ENCODE measurements at regions not wholly inside any gene's neighbourhood (a gene's known extent, or its start where the extent isn't known, plus 50 kb on each side); places are given as distances from the start of the nearest gene placed in this dataset.

DNA sequence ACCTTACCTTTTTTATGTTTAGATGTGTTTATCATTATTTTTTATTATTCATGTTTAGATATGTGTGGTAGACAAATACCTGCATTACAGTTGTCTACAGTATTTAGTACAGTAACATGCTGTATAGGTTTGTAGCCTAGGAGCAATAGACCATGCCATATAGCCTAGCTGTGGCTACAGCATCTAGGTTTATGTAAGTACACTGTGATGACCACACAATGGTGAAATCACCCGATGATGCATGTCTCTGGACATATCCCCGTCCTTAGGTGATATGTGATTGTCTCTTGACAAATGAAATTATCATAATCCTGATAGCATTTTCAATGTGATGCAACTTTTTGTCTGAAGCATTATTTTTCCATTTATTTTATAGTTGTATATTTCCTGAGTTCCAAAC, 121.2 kb downstream of the DISP1 start:
- intact Hi-C loops (cut with micrococcal nuclease): no loop called here
- dilution Hi-C loops (cut with MboI; ENCODE audit: extremely low pct_ligation_motif_present, low sequenced_read_pairs): no loop called here
- Histone ChIP-seq H2AFZ (ENCODE audit: low read depth, low read length) (no peak overlapping the region), H3K9me3 (replicated peaks; ENCODE audit: control insufficient read depth, insufficient read depth, low read length) (no peaks in the 10 kb centered on the region), H3K4me3 (replicated peaks in 1 of 3; ENCODE audit: insufficient read depth in 1 of 3, low read depth in 1 of 3, low read length in 3 of 3) (no peak overlapping the region), H3K36me3 (ENCODE audit: control insufficient read depth in 2 of 2, extremely low read depth in 1 of 2, insufficient read depth in 2 of 2, low read length in 2 of 2) (no peaks in the 10 kb centered on the region), H4K20me1 (replicated peaks; ENCODE audit: control insufficient read depth, extremely low read depth, insufficient read depth, low read length) (no peaks in the 10 kb centered on the region), H3K4me2 (ENCODE audit: insufficient read depth, low read length) (no peak overlapping the region), H3K9ac (replicated peaks; ENCODE audit: extremely low read depth, insufficient read depth, low read length) (no peak overlapping the region), H3K79me2 (ENCODE audit: control insufficient read depth, insufficient read depth, low read length) (no peaks in the 10 kb centered on the region), H3K27ac (ENCODE audit: insufficient read depth, low read depth, low read length) (no peak overlapping the region), H3K27me3 (ENCODE audit: control insufficient read depth in 2 of 2, insufficient read depth in 2 of 2, low read length in 2 of 2) (no peaks in the 10 kb centered on the region), H3K4me1 (ENCODE audit: control insufficient read depth, extremely low read depth, insufficient read depth, low read length) (no peaks in the 10 kb centered on the region), H3K9me1 (replicated peaks; ENCODE audit: control insufficient read depth, extremely low read depth, insufficient read depth, low read length) (no peaks in the 10 kb centered on the region)
- TF ChIP-seq MYC (IDR thresholded peaks at IDR 0.05; ENCODE audit: low read depth, low read length) (no peak), FOS (IDR thresholded peaks at IDR 0.05; ENCODE audit: borderline replicate concordance, insufficient read depth, low read length) (no peak), JUN (IDR thresholded peaks at IDR 0.05; ENCODE audit: borderline replicate concordance, insufficient read depth, insufficient read length, low read depth) (no peak), GATA2 (IDR thresholded peaks at IDR 0.05; ENCODE audit: insufficient read depth, insufficient read length, low read depth, low read length) (no peak), MAX (IDR thresholded peaks at IDR 0.05; ENCODE audit: insufficient read depth, insufficient read length) (no peak), POLR2AphosphoS5 (IDR thresholded peaks at IDR 0.05; ENCODE audit: insufficient read depth, low read depth, low read length) (no peak), CTCF (IDR thresholded peaks at IDR 0.05; ENCODE audit: extremely low read depth in 1 of 2, insufficient read depth in 1 of 2, low read depth in 1 of 2, low read length in 2 of 2) (no peak), POLR2A (IDR thresholded peaks at IDR 0.05; ENCODE audit: low read depth, low read length) (no peak), EZH2 (IDR thresholded peaks at IDR 0.05; ENCODE audit: borderline replicate concordance, low read depth, low read length, severe bottlenecking) (no peak)
- ChIA-PET CTCF (no interaction called here), POLR2A (no interaction called here)
- no TSS peak for BruUV-seq (replicated peaks)
- no peak for FAIRE-seq
- no peak for DNase-seq (ENCODE audit: low read depth, low spot score)
